Suppressor macrophage treated with lipopolysaccharide for 1 hour (primary cell): ENCODE measurements at regions not wholly inside any gene's neighbourhood (a gene's known extent, or its start where the extent isn't known, plus 50 kb on each side); places are given as distances from the start of the nearest gene placed in this dataset.
"Not testable (repeated sequence)": the region's sequence is repeated elsewhere in the genome, so short reads cannot be mapped to it uniquely, and the experiment has no call there.

Experiments used
- DNase-seq, 3 donors: peaks; one replicate each; pipeline ENCODE4 v3.0.0-alpha.2; 2020 to 2022

GRCh38 chr15:39517122-39517855 is 63.6 kb upstream of the THBS1 start:
- DNase-seq, result no peak

- not testable (repeated sequence) for DNase-seq
Measured at GRCh38 chr15:39523968-39524367, 56.9 kb upstream of the THBS1 start.

GRCh38 chr15:39529457-39529856 is 51.4 kb upstream of the THBS1 start:
- DNase-seq, result no peak

GRCh38 chr15:39530480-39531342 is 50.2 kb upstream of the THBS1 start:
- DNase-seq, result no peak
